Heart left ventricle (tissue), 13 donors: ENCODE measurements at regions not wholly inside any gene's neighbourhood (a gene's known extent, or its start where the extent isn't known, plus 50 kb on each side); places are given as distances from the start of the nearest gene placed in this dataset.

Source experiments
- POLR2A ChIP-seq, 2 donors: fragments of 450-650 bp; IDR thresholded peaks; one replicate each; pipeline ENCODE4 v1.6.1; 2017; ENCODE audit warnings: antibody characterized with exemption in 2 of 2, mild to moderate bottlenecking in 2 of 2, moderate library complexity in 2 of 2
- TF ChIP-seq, protein P1 (sequence below), 12 donors: fragments of 200-600 bp; sonication (generic) in 4 of 12; IDR thresholded peaks; one replicate each; pipeline versions ENCODE4 v1.5.0 to v1.8.0; 2018 to 2022; ENCODE audit warnings: antibody characterized with exemption in 12 of 12, mild to moderate bottlenecking in 5 of 12
- donor health status: ischemic (EF 13 %, LVEDD 7.1; RV severe dilation, severe dysfunction).
- donor health status: DM: no; HTN: yes; CAD: no.
- donor health status: DM: no; HTN: no; CAD: no.
- donor health status: ischemic (EF 25% LVEDD 6.9; RV normal size, moderate dysfunction).
- donor health status: ischemic (EF 25% LVEDD 5.7; RV mildly dilated, moderate dysfunction).
- donor health status: ischemic (EF 35%, LVEDD 5.7; RV mildly dilated, moderate dysfunction).
- donor health status: nonischemic (EF 11% LVEDD 7.7; RV severe dilation, severe dysfunction).
- donor health status: DM: yes; HTN: yes; CAD: no.
- donor health status: PGD.
- donor health status: ischemic (EF 29% LVEDD 5.4; RV normal size, mild dysfunction).
- donor health status: nonischemic (EF 23%, LVEDD 6.1; RV moderate dilation, normal function).

DNA sequence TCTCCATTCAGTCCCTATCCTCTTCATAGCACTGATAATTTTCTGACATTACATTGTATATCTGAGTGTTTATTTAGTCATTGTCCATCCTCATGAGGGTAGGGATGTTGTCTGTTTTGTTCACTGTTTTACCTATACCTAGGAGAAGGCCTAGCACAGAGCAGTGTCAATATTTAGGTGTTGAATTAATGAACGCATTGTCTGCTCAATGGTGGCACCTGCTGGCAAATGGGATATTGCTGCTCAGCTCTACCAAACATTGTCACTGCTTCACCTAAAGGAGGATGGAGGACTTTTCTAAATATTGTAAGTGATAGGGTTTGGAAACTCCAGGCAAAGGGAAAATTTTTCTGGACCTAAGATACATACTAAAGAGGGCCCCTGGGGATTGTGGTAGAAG lies 243.9 kb downstream of the RRAGC start:
- TF ChIP-seq, protein P1, sequence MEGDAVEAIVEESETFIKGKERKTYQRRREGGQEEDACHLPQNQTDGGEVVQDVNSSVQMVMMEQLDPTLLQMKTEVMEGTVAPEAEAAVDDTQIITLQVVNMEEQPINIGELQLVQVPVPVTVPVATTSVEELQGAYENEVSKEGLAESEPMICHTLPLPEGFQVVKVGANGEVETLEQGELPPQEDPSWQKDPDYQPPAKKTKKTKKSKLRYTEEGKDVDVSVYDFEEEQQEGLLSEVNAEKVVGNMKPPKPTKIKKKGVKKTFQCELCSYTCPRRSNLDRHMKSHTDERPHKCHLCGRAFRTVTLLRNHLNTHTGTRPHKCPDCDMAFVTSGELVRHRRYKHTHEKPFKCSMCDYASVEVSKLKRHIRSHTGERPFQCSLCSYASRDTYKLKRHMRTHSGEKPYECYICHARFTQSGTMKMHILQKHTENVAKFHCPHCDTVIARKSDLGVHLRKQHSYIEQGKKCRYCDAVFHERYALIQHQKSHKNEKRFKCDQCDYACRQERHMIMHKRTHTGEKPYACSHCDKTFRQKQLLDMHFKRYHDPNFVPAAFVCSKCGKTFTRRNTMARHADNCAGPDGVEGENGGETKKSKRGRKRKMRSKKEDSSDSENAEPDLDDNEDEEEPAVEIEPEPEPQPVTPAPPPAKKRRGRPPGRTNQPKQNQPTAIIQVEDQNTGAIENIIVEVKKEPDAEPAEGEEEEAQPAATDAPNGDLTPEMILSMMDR (IDR thresholded peaks at IDR 0.05): no peak
- no peak for TF ChIP-seq POLR2A (IDR thresholded peaks at IDR 0.05)
